Superior temporal gyrus (tissue), 1 donor: ENCODE measurements at regions not wholly inside any gene's neighbourhood (a gene's known extent, or its start where the extent isn't known, plus 50 kb on each side); places are given as distances from the start of the nearest gene placed in this dataset.

Experiments
- DNase-seq: peaks from one replicate; pipeline ENCODE4 v3.0.0-alpha.2; 2016; ENCODE audit errors: extremely low spot score

GRCh38 chr4:178395798-178396197 lies 953.6 kb upstream of the AGA start:
- no peak for DNase-seq

- no peak for DNase-seq
These were observed 970.2 kb upstream of the AGA start for GRCh38 chr4:178412455-178412854.

- DNase-seq = no peak
These were observed 971.8 kb upstream of the AGA start for GRCh38 chr4:178414042-178414441.

- no peak for DNase-seq
These were observed 972.7 kb upstream of the AGA start for GRCh38 chr4:178414881-178415446.

GRCh38 chr4:178415925-178416324 lies 973.7 kb upstream of the AGA start:
- DNase-seq = no peak

DNA sequence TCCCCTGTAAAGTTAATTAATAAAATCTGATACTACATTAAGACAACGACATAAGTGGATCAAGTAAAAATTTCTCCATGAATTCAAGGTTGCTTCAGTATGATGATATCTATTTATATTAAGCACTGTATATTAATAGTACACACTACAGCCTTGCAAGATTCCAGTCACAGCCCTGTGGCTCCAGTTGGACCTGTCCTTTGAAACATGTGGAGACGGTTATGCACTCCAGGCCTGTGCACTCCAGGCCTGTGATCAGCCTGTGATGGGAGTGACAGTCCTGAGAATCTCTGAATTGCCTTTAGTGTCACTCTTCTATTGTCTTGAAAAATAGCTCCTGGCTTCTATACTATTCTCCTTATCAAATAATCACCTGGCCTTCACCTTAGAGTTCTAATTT lies 981.1 kb upstream of the AGA start:
- no peak for DNase-seq

DNA sequence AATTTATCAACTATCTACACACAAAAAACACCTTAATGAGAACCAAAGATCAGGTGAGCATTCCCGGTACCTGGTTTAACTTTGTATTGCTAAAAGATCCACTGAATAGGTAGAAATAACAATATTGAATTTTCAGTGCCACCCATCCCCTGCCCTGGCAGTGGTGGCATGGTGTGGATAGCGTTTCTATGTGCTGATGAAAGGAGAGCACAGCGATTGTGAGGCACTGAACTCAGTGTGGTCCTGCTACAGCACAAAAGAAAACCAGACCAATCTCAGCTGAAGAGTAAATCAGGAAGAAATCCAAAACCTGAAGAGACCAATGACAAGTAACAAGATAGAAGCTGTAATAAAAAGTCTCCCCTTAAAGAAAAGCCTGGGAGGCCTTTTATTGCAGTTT lies 984.6 kb upstream of the AGA start:
- no peak for DNase-seq

GRCh38 chr4:178427663-178428062 lies 985.4 kb upstream of the AGA start:
- DNase-seq = no peak

DNA sequence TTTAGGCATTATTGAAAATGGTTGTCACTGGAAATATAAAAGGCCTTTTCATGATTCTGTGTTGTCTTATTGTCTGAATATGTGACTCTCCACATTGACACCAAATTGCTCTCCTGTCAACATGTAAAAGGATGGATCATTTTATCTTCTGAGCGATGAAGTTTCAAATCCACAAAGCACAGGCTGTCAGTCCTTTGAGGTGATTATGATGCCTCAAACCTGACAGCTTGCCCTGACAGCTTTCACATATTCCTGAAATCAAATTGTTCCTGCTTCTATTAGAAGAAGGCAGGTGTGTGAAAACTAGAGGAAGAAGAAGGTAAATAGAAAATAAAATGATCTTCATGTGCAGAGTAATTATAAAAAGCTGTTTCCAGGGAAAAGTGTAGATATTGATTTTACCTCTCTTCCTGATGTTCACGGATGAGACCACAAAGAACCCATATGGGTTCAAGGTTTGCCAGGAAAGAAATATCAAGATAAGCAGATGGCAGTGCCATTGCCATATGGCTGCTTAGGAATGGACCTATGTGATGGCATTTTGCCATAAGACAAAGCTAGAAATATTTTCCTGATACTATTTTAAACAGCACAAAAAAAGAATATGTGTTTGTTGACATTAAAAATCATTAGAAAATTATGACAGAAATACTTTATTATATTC lies 1006.3 kb upstream of the AGA start:
- no peak for DNase-seq

- no peak for DNase-seq
These were observed 1008.4 kb upstream of the AGA start for GRCh38 chr4:178450614-178451013.

- DNase-seq = no peak
These were observed 1010.8 kb upstream of the AGA start for GRCh38 chr4:178453057-178453456.

DNA sequence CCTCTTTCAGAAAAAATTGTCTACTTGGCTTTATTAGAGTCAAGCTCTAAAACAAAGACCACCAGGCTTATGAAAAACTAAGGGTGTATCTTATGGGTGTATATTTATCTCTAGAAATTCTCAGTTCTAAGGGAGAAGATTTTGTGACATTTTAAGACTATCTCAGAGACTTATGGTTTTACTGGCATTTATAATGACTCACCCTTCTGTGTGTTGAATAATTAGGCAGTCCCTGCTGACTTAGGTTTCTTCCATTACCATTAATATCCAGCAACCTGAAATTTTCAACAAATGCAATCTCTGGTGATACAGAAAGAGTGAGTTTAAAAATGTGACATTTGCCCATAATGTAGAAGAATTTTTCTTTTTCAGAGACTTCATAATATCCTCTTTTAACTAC lies 1015.0 kb upstream of the AGA start:
- DNase-seq = no peak

GRCh38 chr4:178462710-178463109 lies 1020.5 kb upstream of the AGA start:
- no peak for DNase-seq

DNA sequence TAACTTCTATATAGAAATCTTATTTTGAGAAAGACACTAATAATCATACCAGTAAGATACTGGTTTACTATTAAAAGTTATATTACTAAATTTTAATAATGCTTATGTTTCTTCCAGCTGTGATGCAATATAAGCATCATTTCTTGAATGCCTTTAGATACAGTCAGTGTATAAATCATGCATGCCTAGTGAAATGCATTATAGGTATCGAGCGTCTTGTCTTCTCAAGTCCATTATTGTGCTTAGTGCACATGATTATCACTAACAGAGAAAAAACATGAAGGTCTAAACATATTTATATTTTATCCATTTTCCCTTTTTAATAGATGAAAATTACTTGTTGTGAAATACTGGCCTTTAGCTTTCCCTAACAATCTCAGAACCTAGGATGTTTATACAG lies 1021.5 kb upstream of the AGA start:
- no peak for DNase-seq

DNA sequence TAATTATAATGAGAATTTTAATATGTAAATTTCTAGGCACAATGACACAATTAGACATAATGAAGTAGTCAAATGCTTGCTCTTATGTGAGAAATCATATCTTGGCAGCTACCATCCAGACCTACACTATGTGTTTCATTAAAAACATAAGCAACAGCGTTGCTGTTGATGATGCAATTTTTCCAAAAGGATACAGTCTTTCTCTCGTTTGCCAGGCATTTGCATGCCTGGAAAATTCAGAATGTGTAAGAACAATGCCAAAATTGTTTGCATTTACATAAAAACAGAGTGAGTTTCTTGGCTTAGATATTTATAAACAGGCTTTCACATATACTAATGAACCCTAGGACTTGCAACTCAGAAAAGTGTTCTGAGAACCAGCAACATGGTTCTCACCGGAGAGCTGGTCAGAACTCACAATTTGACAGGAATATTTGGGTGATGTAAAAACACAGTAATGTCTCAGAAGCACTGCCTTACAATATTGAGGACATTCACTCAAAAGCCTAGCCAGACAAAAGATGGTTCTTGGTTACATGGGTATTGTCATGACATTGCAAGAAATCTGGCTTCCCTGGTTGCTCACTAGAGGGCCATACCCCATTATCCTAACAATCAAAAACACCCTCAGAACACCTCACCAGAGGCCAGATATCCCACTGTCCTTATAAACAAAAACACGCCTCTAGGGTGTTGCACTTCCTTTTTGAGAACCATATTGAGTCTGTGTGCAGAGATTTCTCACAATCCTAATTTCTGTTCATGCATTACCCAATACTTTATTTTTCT lies 1029.0 kb upstream of the AGA start:
- DNase-seq = no peak

DNA sequence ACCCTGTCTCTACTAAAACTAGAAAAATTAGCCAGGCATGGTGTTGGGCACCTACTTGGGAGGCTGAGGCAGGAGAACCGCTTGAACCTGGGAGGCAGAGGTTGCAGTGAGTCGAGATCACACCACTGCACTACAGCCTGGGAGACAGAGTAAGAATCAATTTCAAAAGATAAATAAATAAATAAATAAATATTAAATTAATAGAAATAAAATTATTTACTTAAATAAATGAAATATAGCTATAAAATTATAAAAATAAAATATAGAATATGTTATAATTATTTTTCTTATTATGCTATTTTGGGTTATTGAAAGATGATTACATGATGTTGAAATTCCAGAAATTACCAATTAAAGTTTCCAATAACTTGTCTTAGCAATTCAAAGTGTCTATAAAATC lies 1029.8 kb upstream of the AGA start:
- no peak for DNase-seq

- DNase-seq = no peak
These were observed 1037.9 kb upstream of the AGA start for GRCh38 chr4:178480105-178480504.

DNA sequence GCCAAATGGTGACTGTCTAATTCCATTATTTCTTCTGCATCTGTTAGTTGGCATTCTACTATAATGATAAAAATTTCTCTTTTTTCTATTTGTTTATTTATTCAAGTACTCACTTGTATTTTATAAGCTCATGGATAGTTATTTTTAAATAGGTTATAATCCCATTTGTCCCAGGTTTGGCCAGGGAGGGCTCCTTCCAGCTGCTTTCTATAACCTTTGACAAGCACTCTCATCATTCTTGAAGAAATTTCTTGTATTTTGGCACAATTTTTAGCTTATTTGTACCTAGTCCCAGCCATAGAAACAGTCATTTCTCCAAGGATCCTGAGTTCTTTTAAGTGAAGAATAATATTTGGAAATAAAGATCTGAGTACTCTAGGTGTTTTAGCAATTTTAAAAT lies 1038.6 kb upstream of the AGA start:
- no peak for DNase-seq

- DNase-seq = no peak
These were observed 1039.3 kb upstream of the AGA start for GRCh38 chr4:178481564-178481963.

- no peak for DNase-seq
These were observed 1080.8 kb upstream of the AGA start for GRCh38 chr4:178523038-178523437.

- no peak for DNase-seq
These were observed 1093.8 kb upstream of the AGA start for GRCh38 chr4:178535939-178536579.

- peak; percentile 76 for DNase-seq
These were observed 1111.0 kb upstream of the AGA start for GRCh38 chr4:178553201-178553600.

DNA sequence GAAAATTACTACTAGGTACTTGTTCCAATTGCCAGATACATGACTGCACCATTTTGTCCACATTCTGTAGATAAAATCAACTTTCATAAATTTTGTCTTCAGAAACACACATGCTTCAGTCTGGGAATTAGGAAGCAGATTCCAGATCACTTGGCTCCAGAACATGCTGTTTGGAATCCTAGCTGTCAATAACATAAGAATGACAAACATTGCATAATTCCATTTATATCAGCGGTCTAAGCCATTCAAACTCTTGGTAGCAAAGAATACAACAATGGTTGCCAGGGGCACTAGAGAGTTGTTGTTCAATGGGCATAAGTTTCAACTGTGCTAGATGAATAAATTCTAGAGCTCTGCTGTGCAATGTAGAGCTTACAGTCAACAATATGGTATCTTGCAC lies 1112.1 kb upstream of the AGA start:
- DNase-seq = no peak
